Ascending aorta (tissue), 2 donors: ENCODE measurements at regions not wholly inside any gene's neighbourhood (a gene's known extent, or its start where the extent isn't known, plus 50 kb on each side); places are given as distances from the start of the nearest gene placed in this dataset.
"Not testable (repeated sequence)": the region's sequence is repeated elsewhere in the genome, so short reads cannot be mapped to it uniquely, and the experiment has no call there.

Experiments
- DNase-seq, 2 donors: peaks; one replicate each; pipeline ENCODE4 v3.0.0-alpha.2; 2019; ENCODE audit warnings: low spot score in 2 of 2
- H3K27ac ChIP-seq, 2 donors: fragments of 200-600 bp; sonication (generic); one replicate each; pipeline ENCODE4 v1.5.1; 2016 to 2017; ENCODE audit warnings: mild to moderate bottlenecking in 1 of 2
- H3K27me3 ChIP-seq: fragments of 200-600 bp; sonication (generic); one replicate; pipeline ENCODE4 v1.5.1; 2017
- H3K36me3 ChIP-seq, 2 donors: fragments of 200-600 bp; sonication (generic); one replicate each; pipeline ENCODE4 v1.5.1; 2016
- H3K4me1 ChIP-seq, 2 donors: fragments of 200-600 bp; sonication (generic); one replicate each; pipeline ENCODE4 v1.5.1; 2016 to 2017; ENCODE audit warnings: mild to moderate bottlenecking in 1 of 2
- H3K4me3 ChIP-seq, 2 donors: fragments of 200-600 bp; sonication (generic); one replicate each; pipeline ENCODE4 v1.5.1; 2016 to 2017; ENCODE audit warnings: mild to moderate bottlenecking in 1 of 2
- H3K9me3 ChIP-seq, 2 donors: fragments of 200-600 bp; sonication (generic); one replicate each; pipeline ENCODE4 v1.5.1; 2016
- CTCF ChIP-seq, 3 experiments: fragments of 200-600 bp in 2 of 3; fragments of 450-650 bp in 1 of 3; sonication (generic) in 2 of 3; IDR thresholded peaks; one replicate each; pipeline ENCODE4 v1.5.1; 2016 to 2019; ENCODE audit warnings: antibody characterized with exemption in 3 of 3, mild to moderate bottlenecking in 1 of 3, moderate library complexity in 1 of 3
- intact Hi-C: fragments of 100-400 bp; cut with DNase I; formaldehyde crosslinking; loops from one replicate; pipeline ENCODE4 v1.15.1; 2023

GRCh38 chr11:28794405-28794804 is 686.2 kb downstream of the METTL15 start:
- Histone ChIP-seq H3K27me3 (no peaks in the 10 kb centered on the region), H3K27ac (no peak overlapping the region), H3K36me3 (no peaks in the 10 kb centered on the region), H3K4me1 (no peaks in the 10 kb centered on the region), H3K4me3 (no peak overlapping the region), H3K9me3 (no peaks in the 10 kb centered on the region)
- no peak for TF ChIP-seq CTCF (IDR thresholded peaks at IDR 0.05)
- DNase-seq = no peak
- intact Hi-C loops = no loop called here

- H3K27me3 ChIP-seq = no peaks in the 10 kb centered on the region
- H3K4me1 ChIP-seq = no peaks in the 10 kb centered on the region
- no peak for TF ChIP-seq CTCF (IDR thresholded peaks at IDR 0.05)
- no peaks in the 10 kb centered on the region for H3K36me3 ChIP-seq
- H3K4me3 ChIP-seq = no peak overlapping the region
- H3K27ac ChIP-seq = no peak overlapping the region
- intact Hi-C loops = no loop called here
- H3K9me3 ChIP-seq = no peaks in the 10 kb centered on the region
- no peak for DNase-seq
Measured at GRCh38 chr11:28793282-28793738, 685.1 kb downstream of the METTL15 start.

GRCh38 chr11:28792856-28793255 is 684.7 kb downstream of the METTL15 start:
- TF ChIP-seq CTCF (IDR thresholded peaks at IDR 0.05) = no peak
- H3K4me3 ChIP-seq = no peak overlapping the region
- DNase-seq = no peak
- H3K36me3 ChIP-seq = no peaks in the 10 kb centered on the region
- H3K27ac ChIP-seq = no peak overlapping the region
- intact Hi-C loops = no loop called here
- H3K4me1 ChIP-seq = no peaks in the 10 kb centered on the region
- no peaks in the 10 kb centered on the region for H3K9me3 ChIP-seq
- H3K27me3 ChIP-seq = no peaks in the 10 kb centered on the region

GRCh38 chr11:28787897-28788296 is 679.7 kb downstream of the METTL15 start:
- H3K27ac ChIP-seq, DNase-seq, H3K9me3 ChIP-seq, H3K4me3 ChIP-seq, H3K36me3 ChIP-seq, intact Hi-C loops, H3K4me1 ChIP-seq, H3K27me3 ChIP-seq: not testable (repeated sequence)

GRCh38 chr11:28777126-28777525 is 668.9 kb downstream of the METTL15 start:
- Histone ChIP-seq H3K27ac (no peak overlapping the region), H3K4me1 (no peaks in the 10 kb centered on the region), H3K9me3 (peaks cover 0 to 4% of the 10 kb centered on the region in 2 donors), H3K27me3 (no peaks in the 10 kb centered on the region), H3K4me3 (no peak overlapping the region), H3K36me3 (no peaks in the 10 kb centered on the region)
- no peak for DNase-seq
- TF ChIP-seq CTCF (IDR thresholded peaks at IDR 0.05) = no peak
- intact Hi-C loops = no loop called here

GRCh38 chr11:28773606-28774005 is 665.4 kb downstream of the METTL15 start:
- intact Hi-C loops = no loop called here
- no peaks in the 10 kb centered on the region for H3K4me1 ChIP-seq
- H3K36me3 ChIP-seq = no peaks in the 10 kb centered on the region
- no peak overlapping the region for H3K4me3 ChIP-seq
- DNase-seq = no peak
- no peak for TF ChIP-seq CTCF (IDR thresholded peaks at IDR 0.05)
- H3K27ac ChIP-seq = no peak overlapping the region
- H3K9me3 ChIP-seq = no peaks in the 10 kb centered on the region
- no peaks in the 10 kb centered on the region for H3K27me3 ChIP-seq
